Activated CD8-positive, alpha-beta memory T cell treated with anti-CD3 and anti-CD28 coated beads for 48 hours (primary cell): ENCODE measurements at regions not wholly inside any gene's neighbourhood (a gene's known extent, or its start where the extent isn't known, plus 50 kb on each side); places are given as distances from the start of the nearest gene placed in this dataset.

Source experiments
- DNase-seq, 3 experiments: peaks; one replicate each; pipeline ENCODE4 v3.0.0-alpha.2; 2020; ENCODE audit warnings: low read depth in 2 of 3, low spot score in 2 of 3

- no peak for DNase-seq
Measured at GRCh38 chr11:134637091-134638015, 225.3 kb upstream of the B3GAT1 start.

GRCh38 chr11:134636071-134636470 lies 224.0 kb upstream of the B3GAT1 start:
- no peak for DNase-seq

GRCh38 chr11:134634897-134635831 lies 223.1 kb upstream of the B3GAT1 start:
- DNase-seq: no peak

GRCh38 chr11:134633276-134633675 lies 221.2 kb upstream of the B3GAT1 start:
- DNase-seq: no peak

- no peak for DNase-seq
Measured at GRCh38 chr11:134632347-134633119, 220.5 kb upstream of the B3GAT1 start.

GRCh38 chr11:134630861-134631260 lies 218.8 kb upstream of the B3GAT1 start:
- DNase-seq: no peak

GRCh38 chr11:134628426-134628825 lies 216.4 kb upstream of the B3GAT1 start:
- no peak for DNase-seq

GRCh38 chr11:134626032-134626431 lies 214.0 kb upstream of the B3GAT1 start:
- no peak for DNase-seq

GRCh38 chr11:134625631-134626030 lies 213.6 kb upstream of the B3GAT1 start:
- no peak for DNase-seq

GRCh38 chr11:134625151-134625550 lies 213.1 kb upstream of the B3GAT1 start:
- no peak for DNase-seq

- no peak for DNase-seq
Measured at GRCh38 chr11:134624166-134624920, 212.3 kb upstream of the B3GAT1 start.

GRCh38 chr11:134623711-134624110 lies 211.7 kb upstream of the B3GAT1 start:
- DNase-seq: no peak

GRCh38 chr11:134622458-134622857 lies 210.4 kb upstream of the B3GAT1 start:
- DNase-seq: no peak

- no peak for DNase-seq
Measured at GRCh38 chr11:134617360-134617759, 205.3 kb upstream of the B3GAT1 start.

- DNase-seq: no peak
Measured at GRCh38 chr11:134616038-134616437, 204.0 kb upstream of the B3GAT1 start.

- DNase-seq: no peak
Measured at GRCh38 chr11:134615041-134615615, 203.1 kb upstream of the B3GAT1 start.

GRCh38 chr11:134614141-134614540 lies 202.1 kb upstream of the B3GAT1 start:
- DNase-seq: no peak

- DNase-seq: no peak
Measured at GRCh38 chr11:134613646-134614045, 201.6 kb upstream of the B3GAT1 start.

GRCh38 chr11:134612140-134613030 lies 200.3 kb upstream of the B3GAT1 start:
- DNase-seq: no peak
